GM20431 (cell line): ENCODE measurements at regions not wholly inside any gene's neighbourhood (a gene's known extent, or its start where the extent isn't known, plus 50 kb on each side); places are given as distances from the start of the nearest gene placed in this dataset.
"Not testable (repeated sequence)": the region's sequence is repeated elsewhere in the genome, so short reads cannot be mapped to it uniquely, and the experiment has no call there.

Experiments
- in situ Hi-C: fragments of 300-500 bp; cut with MseI, MboI; formaldehyde crosslinking; loops from one replicate; pipeline ENCODE4 v1.15.0; 2020; ENCODE audit warnings: low sequenced_read_pairs; ENCODE audit not compliant: unreplicated experiment

DNA sequence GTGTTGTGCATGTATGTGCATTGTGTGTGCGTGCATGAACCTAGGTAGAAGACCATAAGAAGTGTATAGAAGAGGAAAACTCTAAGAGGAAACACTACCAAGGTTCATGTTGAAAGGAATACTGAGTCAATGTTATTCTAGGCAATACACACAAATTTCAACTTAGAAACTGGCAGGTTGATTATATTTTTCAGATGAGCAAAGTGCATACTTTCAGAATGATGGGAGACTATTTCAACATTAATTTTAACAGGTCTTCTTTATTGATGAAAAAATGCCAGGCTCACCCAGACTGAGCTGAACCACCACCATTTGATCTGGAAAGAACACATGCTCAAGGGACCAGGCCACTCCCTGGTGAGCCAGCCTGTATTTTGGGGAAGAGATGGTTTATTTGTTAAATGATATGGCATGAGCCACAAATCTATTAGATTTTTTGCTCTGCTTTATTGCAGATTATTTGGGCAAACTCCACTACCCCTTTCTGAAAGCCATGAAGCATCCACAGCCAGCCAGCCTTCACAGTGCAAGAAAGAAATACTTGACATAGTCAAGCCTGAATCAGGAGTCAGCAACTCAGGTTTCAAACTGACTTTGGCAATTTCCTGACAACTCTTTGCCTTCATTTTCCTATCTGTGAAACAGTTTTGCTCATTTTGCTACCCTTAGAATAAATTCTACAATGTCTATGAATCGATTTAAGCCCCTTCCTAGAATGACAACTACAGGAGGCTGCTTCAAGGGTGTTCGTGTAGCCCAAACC lies 368.9 kb downstream of the COG6 start:
- in situ Hi-C loops, result no loop called here

DNA sequence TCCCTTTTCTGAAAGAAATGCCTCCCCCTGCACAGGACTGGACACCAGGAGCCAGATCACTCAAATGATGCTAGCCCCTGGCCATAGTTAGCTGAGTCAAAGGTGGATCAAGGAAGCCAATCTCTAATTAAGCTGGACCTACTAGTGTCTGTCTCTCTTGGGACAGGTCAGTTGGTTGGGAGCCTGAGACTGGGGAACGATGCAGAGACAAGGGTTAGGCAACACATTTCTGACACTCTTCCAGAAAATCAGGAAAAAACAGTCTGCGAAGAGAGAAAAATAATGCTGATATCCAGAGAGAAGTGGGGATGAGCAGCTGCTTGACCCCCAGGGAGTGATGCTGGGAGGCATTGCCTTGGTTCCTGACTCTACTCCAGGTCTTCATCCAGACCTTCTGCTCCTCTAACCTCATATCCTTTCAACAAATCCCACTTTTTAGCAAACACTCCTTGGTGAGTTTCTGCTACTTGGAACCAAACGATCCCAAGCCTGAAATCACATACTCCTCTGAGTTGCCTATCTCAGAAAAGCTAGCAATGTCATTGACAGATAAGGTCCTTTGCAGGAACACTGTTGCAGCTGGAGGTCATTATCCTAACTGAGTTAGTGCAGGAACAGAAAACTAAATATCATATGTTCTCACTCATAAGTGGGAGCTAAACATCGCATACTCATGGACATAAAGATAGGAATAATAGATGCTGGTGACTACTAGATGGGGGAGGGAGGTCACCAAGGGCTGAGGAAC lies 369.7 kb downstream of the COG6 start:
- in situ Hi-C loops, result no loop called here

DNA sequence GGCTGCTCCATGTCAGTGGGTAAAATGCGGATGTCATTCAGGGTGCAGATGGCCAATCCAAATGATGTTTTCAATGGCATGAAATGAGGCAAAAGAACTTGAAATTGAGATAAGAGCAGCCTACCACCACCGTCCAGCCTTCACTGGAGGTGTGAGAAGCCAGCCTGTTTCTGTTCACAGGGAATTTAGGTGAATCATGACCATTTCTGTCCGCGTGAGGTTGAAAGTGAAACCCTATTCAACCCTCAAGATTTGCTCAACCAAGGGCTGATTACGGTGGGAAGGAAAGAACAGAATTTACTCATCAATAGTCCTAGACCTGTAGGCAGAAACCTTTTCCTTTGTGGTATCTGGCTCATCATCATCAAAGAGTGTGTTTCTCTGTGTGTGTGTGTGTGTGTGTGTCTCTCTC lies 370.7 kb downstream of the COG6 start:
- in situ Hi-C loops, result no loop called here

DNA sequence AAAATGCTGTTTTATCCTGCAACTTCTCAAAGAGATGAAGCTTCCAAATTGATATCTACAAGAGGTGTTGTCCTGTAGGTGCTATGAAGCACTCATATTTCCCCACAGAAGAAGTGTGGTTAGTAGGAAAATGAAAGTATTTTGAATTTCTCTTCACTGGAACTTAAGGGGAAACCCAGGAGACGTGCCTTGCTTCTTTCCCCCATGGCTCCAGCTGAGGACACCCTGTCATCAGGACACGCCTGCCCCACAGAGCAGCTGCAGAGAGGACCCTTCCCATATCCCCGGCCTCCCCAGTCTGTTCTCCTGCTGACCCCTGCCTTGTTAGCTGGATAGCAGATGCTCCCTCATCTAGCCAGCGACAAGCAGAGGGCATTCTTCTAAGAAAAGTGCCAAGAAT lies 371.3 kb downstream of the COG6 start:
- in situ Hi-C loops, result no loop called here

DNA sequence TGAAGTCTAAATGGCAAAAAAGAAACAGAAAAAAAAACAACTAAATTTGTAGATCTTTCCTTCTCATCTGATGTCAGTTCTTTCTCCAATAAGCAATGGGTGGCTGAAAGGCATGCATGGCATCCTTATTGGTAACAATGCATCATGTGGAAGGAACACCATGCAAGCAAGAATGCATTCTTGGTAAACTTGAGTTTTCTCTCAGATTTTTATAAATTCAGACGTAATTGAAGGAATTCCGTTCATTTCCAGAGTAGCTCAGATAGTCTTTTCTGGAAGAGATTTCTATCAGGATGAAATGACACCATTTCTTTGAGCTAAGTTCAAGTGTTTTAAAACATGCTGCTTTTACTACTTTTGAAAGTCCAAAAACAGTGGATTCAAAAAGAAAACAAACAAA lies 373.0 kb downstream of the COG6 start:
- in situ Hi-C loops, result no loop called here

DNA sequence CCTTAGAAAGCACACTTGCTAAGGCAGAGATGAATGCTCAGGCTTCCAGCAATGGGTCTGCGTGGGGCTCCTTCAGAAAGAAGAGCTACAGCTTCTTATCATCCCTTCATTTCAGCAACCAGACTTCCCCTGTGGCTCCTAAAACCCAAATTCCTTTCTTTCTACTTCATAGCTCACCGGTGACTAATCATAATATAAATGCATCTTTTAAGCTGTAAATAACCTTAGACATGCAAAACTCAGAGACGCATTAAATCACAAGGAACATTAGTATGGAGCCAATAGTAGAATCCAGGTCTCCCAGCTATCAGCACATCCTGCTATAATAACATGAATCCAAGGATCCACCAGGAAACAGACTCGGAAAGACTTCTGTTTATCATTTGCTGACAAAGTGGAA lies 375.6 kb downstream of the COG6 start:
- in situ Hi-C loops, result no loop called here

DNA sequence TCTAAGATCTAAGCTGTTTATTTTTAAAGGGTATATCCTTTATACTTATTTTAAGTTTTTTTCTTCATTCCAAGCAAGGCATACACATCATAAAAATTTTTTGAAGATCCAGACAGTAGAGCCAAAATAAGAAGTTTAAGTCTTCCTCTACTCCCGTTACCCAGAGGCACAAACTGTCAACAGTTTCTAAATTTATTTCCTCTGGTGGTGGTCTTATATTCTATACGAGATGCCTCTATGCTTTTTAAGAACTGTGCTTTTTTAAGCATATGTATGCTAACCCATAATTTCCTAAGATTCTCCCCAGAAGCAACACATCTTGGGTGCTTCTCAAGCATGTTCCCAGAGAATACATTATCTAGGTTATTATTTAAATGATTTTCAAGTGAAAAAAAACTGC lies 383.6 kb downstream of the COG6 start:
- in situ Hi-C loops, result no loop called here

DNA sequence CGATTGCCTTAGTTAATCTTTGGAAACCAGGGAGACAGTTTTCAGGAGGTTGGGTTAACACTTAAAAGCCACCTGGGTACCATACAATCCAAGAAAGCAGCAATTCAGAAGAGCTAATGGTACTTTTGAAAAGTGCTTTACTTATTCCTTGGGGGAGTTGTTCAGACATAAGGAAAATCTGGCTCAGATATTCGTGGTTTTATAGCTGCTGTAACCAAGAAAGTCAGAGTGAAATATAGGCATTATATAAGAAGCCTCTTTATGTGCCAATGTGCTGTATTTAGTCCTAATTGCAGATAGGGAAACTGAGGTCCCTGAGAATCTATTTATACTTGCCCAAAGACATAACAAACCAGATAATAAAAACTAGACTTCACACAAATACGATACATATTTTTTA lies 387.5 kb downstream of the COG6 start:
- in situ Hi-C loops, result no loop called here

DNA sequence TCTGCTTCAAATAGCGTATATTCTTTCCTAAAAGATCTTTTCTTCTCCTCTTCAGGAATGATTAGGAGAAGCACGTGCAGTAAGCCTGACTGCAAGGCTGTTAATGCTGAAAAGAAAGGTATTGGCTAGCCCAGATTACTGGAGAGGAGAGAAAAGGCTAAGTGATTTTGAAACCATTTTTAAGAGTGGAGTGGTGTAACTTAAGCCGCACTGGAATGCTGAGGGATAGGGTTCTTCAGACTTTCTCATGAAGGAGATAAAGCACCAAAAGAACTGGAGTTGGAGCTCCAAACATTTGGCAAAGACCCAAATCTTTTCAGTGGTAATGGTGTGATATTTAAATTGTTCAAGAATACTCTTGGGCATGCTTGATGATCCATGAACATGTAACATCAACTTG lies 388.3 kb downstream of the COG6 start:
- in situ Hi-C loops, result no loop called here

DNA sequence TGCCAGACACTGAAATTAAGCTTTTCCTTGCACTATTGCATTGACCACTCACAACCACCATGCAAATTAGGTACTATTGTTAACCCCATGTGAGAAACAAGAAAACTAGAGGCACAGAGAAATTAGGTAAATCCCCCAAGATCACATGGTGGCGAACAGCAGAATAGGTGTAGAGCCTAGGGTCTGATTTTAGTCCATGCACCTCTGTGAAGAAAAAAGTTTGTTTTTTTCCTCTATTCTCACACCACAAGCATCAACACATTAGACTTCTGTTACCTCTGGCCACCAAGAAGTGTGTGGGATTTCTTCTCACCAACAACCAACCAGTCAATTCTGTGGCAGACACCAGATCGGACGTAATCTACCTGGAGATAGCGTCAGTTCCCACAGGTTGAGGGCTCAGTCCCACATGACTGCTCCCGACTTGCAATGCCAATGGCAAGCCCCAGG lies 391.9 kb downstream of the COG6 start:
- in situ Hi-C loops, result no loop called here

DNA sequence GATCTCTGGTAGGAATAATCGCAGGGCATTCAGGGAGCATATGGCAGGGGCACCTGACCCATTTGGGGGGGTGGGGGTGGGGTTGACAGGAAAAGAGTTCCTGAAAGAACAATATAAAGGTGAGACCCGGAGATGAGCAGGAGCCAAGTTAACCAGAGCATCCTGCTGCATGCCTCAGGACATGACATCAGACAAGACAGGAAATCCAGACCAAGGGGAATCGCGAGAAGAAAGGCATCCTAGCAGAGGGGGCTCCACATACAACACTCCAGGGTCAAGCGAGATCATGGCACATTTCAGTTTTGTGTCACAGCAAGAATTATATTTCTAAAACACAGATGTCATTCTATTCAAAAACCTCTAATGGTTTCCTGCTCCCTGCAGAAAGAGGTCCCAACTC lies 393.1 kb downstream of the COG6 start:
- in situ Hi-C loops, result no loop called here

DNA sequence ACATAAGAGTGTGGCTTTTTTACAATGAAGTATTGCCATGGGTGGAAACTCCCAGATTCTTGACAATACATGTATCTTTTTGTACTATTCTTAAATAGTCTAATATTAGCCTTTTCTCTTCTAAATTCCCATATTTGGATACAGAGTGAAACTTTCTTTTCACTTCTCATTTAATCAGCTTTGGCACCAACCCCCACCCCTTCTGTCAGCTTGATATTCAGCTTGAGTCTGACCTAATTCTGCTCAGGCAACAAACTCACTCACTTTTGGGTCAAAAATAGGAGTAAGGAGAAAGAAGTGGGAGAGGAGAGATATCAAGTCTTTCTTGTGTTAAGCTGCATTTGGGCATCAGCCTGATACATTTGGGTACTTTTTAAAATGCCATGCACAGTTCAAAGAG lies 397.5 kb downstream of the COG6 start:
- in situ Hi-C loops, result no loop called here

DNA sequence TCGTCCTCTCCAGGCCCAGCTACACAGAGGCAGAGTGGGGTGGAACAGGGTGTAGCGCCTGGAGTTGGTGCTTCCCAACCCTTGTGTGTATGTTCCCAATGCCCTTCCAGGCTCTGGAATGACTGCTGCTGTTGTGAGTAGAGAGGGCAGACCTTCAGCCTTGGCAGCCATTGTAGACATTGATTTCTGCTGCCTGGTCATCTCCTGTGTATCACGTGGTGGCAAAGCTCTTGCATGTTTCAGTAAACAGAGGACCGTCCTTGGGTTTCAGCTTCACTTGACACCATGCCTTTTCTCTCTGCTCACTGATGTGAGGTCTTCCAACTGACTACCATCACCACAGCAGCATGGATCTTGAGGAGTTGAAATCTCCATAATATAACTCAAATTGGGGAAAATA lies 397.9 kb downstream of the COG6 start:
- in situ Hi-C loops, result no loop called here

DNA sequence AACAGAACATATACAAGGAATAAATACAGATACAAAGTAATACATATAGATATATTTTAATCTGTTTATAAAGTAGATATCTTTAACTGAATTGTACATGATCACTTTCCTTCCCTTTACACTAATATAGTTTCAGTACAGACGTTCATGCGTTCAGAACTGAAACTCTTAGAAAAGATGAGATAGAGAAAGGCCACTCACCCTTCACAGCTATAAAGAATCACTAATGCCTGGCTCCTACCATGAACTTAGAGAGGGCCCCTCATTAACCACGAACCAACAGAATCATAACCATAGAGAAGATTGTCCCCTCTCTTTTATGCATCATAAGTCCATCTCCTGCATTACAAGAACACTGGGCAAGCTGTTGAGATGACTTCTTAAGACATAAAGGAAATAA lies 399.0 kb downstream of the COG6 start:
- in situ Hi-C loops, result not testable (repeated sequence)

DNA sequence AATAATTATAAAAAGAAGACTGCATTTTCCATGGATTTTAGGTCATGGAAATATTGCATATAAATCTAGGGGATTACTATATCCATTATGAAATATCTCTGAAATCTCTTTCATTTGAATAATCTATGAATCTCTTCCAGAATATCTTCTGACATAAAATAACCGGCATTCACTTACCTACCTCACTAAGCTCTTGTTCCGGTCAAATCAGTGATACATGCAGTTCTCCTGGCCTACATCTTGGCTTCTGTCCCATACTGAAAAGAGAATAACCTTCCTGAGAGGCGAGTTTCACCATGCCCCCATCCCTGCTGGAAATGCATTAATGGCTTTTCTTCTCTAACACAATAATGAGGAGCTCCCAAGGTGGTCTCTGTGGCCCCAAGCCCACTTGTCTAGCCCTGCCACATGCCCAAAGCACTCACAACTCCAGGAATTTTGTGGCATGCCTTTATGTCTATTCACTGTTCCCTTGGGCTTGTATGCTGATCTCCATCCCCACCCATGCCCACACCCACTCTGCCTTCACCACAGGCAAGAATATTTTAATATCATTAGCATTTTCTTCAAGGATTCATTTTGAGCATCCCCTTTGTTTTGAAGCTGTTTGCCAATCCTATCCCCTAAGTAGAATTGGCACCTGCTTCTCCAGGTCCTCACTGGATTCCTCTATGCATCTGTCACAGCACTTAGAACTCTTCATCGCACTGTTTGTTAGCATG lies 401.6 kb downstream of the COG6 start:
- in situ Hi-C loops, result no loop called here

DNA sequence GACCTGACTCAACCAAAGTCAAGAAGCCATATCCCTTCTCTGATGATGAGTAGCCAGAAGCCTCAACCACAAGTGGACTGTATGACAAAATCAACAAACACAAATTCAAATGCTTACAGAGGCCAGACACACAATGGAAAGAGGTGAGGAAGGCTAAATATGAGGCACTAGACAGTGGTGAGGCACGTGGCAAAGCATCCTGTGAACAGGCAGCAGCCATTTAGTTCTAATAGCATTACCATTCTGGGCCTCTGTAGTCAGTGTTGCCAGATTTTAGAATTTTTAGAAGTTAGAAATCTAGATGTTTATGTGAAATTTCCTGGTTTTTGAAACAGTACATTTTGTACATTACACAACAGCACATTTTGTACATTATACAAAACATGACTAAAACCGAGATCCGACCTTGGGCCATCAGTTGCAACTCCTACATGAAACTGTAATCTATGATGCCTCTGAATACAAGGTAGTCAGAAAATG lies 403.3 kb downstream of the COG6 start:
- in situ Hi-C loops, result no loop called here

DNA sequence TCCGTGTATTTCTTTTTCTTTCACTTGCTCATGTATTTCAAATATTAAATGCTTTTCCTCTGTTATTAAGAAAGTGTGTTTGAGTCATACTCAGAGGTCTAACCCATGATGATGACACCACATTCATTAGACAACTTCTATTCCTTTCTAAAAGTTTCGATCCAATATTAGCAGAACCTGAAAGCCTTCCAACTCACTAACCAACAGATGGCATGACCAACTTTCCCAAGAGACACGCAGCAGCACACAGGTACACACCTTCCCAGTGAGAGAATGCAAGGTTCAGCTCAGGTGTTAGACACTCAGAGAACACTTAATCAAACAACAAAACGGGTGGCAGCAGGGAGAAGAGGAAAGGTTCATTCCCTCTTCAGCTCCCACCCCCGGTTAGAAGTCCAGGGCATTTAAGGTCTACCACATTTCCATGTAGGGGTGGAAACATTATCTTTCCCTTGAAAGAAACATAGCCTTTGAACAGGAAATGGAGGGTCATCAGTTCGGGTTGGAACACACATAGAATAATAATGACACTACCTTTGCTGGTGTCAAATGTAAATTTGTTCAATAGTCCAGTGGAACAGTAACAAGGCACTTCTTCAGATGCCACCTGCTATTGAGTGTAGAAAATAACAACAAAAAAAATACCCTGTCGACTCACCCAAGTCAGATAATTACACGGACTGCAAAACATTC lies 404.2 kb downstream of the COG6 start:
- in situ Hi-C loops, result no loop called here

DNA sequence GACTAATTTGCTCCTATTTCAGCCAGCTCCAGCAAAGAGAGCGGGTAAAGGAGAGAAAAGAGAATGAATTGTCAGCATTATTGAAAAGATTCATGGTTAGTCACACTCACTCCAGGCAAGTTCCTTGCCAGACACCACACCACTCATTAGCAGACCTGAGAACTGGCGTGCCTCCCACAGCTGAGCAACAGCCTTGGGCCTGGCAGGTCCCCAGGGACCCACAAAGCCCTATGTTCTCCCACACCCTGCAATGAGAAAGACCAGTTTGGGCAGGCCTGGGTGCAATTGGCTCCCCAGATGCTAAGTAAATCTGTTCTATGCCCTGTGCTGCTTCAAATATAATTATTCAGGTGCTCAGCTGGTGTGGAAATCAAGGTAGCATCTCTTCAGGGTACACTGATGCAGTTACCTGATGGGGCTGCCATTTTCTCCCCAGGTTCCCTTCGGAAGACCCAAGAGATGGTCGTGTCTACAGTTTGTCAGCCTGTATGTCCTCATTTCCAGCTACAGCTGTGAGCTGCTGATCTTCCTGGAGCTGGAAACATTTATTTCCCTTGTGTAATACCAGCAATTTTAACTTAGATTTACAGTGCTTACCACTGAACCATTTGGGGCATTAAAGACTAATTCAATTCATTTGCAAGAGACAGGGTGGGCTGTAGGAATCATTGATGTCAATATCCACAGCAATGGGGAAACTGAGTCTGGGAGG lies 405.0 kb downstream of the COG6 start:
- in situ Hi-C loops, result no loop called here

DNA sequence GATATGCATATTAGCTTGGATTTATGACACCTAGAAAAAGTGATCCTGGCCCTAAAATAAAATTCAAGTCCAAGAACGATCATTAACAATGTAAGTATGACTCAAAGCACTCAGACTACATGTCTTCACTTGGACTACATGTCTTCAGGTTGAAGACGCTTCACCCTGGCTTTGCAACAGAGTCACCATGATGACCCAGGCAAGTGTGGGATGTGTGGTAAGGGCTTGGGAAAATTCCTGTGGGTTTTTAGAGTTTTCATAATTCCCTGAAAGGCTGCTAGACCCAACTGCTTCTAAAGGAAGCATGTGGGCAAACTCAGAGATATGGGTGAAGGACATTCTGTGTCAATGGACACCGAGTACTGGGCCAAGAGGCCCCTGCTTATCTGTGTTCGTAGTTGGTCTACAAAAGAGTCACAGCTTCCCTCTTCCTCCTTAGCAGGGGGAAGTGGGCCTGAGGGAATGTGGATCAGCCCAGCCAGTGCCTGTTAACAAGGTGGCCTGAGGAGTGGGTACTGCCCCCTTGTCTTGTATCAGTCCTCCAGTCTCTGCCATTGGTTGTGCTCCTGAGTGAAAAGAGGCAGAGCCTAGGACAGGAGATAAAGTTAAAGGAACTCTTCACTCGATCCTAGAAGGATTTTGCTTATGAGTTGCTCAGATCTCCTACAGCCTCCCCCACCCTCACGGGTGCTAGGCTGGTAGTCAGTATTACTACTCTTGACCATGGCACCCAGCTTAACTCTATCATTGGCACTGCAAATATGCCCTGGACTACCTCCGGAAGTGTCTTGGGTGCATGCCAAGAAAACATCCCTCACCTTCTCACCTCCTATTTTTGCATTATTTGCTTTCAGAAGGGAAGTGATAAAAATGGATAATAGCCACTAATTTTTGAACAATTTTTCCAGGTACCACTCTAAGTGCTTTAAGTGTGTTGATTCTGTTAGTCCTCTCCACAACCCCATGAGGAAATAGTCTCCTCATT lies 406.3 kb downstream of the COG6 start:
- in situ Hi-C loops, result no loop called here
